HEK293T (cell line): ENCODE measurements at regions not wholly inside any gene's neighbourhood (a gene's known extent, or its start where the extent isn't known, plus 50 kb on each side); places are given as distances from the start of the nearest gene placed in this dataset.
"Not testable (repeated sequence)": the region's sequence is repeated elsewhere in the genome, so short reads cannot be mapped to it uniquely, and the experiment has no call there.

ENCODE experiments used
- CTCF ChIA-PET: fragments of 350-600 bp; formaldehyde crosslinking; extraction: SDS; loops from one replicate; lab custom pipeline; 2021; ENCODE audit warnings: antibody characterized with exemption, inconsistent platforms; lab: Yijun Ruan, JAX
- POLR2A ChIA-PET: fragments of 350-600 bp; formaldehyde crosslinking; extraction: SDS; loops from one replicate; lab custom pipeline; 2020; ENCODE audit warnings: antibody characterized with exemption, inconsistent platforms; lab: Yijun Ruan, JAX
- DNase-seq: peaks from one replicate; pipeline ENCODE4 v3.0.0; 2012; ENCODE audit warnings: mixed read lengths; ENCODE audit errors: extremely low spot score
- ARNT ChIP-seq: fragments of 450-650 bp; IDR thresholded peaks from 2 replicates; pipeline ENCODE4 v1.6.1; 2017; ENCODE audit warnings: mild to moderate bottlenecking
- BHLHE40 ChIP-seq: fragments of 450-650 bp; IDR thresholded peaks from 2 replicates; pipeline ENCODE4 v1.6.1; 2016; ENCODE audit warnings: mild to moderate bottlenecking, moderate library complexity, borderline replicate concordance
- CTBP1 ChIP-seq: fragments of 450-650 bp; IDR thresholded peaks from 2 replicates; pipeline ENCODE4 v1.6.1; 2016; ENCODE audit warnings: borderline replicate concordance
- ELF4 ChIP-seq: fragments of 450-650 bp; IDR thresholded peaks from 2 replicates; pipeline ENCODE4 v1.6.1; 2017; ENCODE audit warnings: antibody characterized with exemption
- FOXA1 ChIP-seq: fragments of 450-650 bp; IDR thresholded peaks from 2 replicates; pipeline ENCODE4 v1.6.1; 2016; ENCODE audit warnings: mild to moderate bottlenecking
- FOXK2 ChIP-seq: fragments of 450-650 bp; IDR thresholded peaks from 2 replicates; pipeline ENCODE4 v1.6.1; 2016; ENCODE audit warnings: mild to moderate bottlenecking
- FOXM1 ChIP-seq: fragments of 450-650 bp; IDR thresholded peaks from 2 replicates; pipeline ENCODE4 v1.6.1; 2017; ENCODE audit warnings: mild to moderate bottlenecking, borderline replicate concordance
- HDGF ChIP-seq: fragments of 450-650 bp; IDR thresholded peaks from 2 replicates; pipeline ENCODE4 v1.6.1; 2017; ENCODE audit warnings: antibody characterized with exemption, borderline replicate concordance
- L3MBTL2 ChIP-seq: fragments of 450-650 bp; conservative IDR thresholded peaks from 2 replicates; pipeline ENCODE4 v1.6.1; 2016; ENCODE audit warnings: mild to moderate bottlenecking
- LEF1 ChIP-seq: fragments of 450-650 bp; IDR thresholded peaks from 2 replicates; pipeline ENCODE4 v1.6.1; 2017; ENCODE audit warnings: mild to moderate bottlenecking, borderline replicate concordance
- NFRKB ChIP-seq: fragments of 450-650 bp; IDR thresholded peaks from 2 replicates; pipeline ENCODE4 v1.6.1; 2016; ENCODE audit warnings: mild to moderate bottlenecking, moderate library complexity
- PKNOX1 ChIP-seq: fragments of 450-650 bp; IDR thresholded peaks from 2 replicates; pipeline ENCODE4 v1.6.1; 2016
- SP1 ChIP-seq: fragments of 450-650 bp; IDR thresholded peaks from 2 replicates; pipeline ENCODE4 v1.6.1; 2017
- SUZ12 ChIP-seq: fragments of 450-650 bp; IDR thresholded peaks from 2 replicates; pipeline ENCODE4 v1.6.1; 2016; ENCODE audit warnings: mild to moderate bottlenecking
- TARDBP ChIP-seq: fragments of 450-650 bp; IDR thresholded peaks from 2 replicates; pipeline ENCODE4 v1.6.1; 2016
- ZNF384 ChIP-seq: fragments of 450-650 bp; IDR thresholded peaks from 2 replicates; pipeline ENCODE4 v1.6.1; 2016

- ChIA-PET CTCF (interaction anchor here (1.7 to 1.8 kb wide), 2 partner anchors 189 to 193 kb away, joined by 6 to 11 read pairs; no protein-coding TSS in a partner anchor), POLR2A (no interaction called here)
- no peak for DNase-seq
- TF ChIP-seq BHLHE40 = no peak
- TF ChIP-seq SUZ12 = no peak
- TF ChIP-seq FOXM1 = no peak
Observed at GRCh38 chr5:36502608-36503007, 103.8 kb upstream of the SLC1A3 start.

GRCh38 chr5:36505021-36505420 lies 101.4 kb upstream of the SLC1A3 start:
- CTCF ChIA-PET = interaction anchor here (0.6 to 4.2 kb wide), 7 partner anchors 13 to 199 kb away, joined by 3 to 27 read pairs (median 4); no protein-coding TSS in a partner anchor
- DNase-seq = no peak
- TF ChIP-seq BHLHE40 = no peak
- TF ChIP-seq CTBP1 = no peak
- TF ChIP-seq FOXM1 = no peak
- POLR2A ChIA-PET = no interaction called here

GRCh38 chr5:36507332-36507952 lies 99.0 kb upstream of the SLC1A3 start:
- peak; percentile 80 for DNase-seq
- TF ChIP-seq SUZ12 (no peak), BHLHE40 (no peak), LEF1 (no peak), ARNT (no peak), L3MBTL2 (no peak), FOXM1 (no peak), ZNF384 (no peak), PKNOX1 (no peak), FOXK2 (no peak), NFRKB (no peak), FOXA1 (no peak), HDGF (no peak)
- ChIA-PET POLR2A (interaction anchor here (0.6 to 0.9 kb wide), 2 partner anchors 266 to 414 kb away, joined by 3 read pairs; partner anchors contain the start of gene NADK2), CTCF (interaction anchor here (1.1 to 4.2 kb wide), 2 partner anchors 83 to 92 kb away, joined by 3 to 27 read pairs; no protein-coding TSS in a partner anchor)

GRCh38 chr5:36508331-36508730 lies 98.1 kb upstream of the SLC1A3 start:
- CTCF ChIA-PET = interaction anchor here (1.1 to 1.5 kb wide), 3 partner anchors 82 to 331 kb away, joined by 3 to 12 read pairs (median 3); no protein-coding TSS in a partner anchor
- POLR2A ChIA-PET, DNase-seq: not testable (repeated sequence)

GRCh38 chr5:36513647-36514046 lies 92.8 kb upstream of the SLC1A3 start:
- DNase-seq, CTCF ChIA-PET, POLR2A ChIA-PET: not testable (repeated sequence)

- ChIA-PET POLR2A (no interaction called here), CTCF (interaction anchor here (0.7 kb wide), 1 partner anchor 348 kb away, joined by 4 read pairs; no protein-coding TSS in a partner anchor)
- no peak for DNase-seq
- no peak for TF ChIP-seq BHLHE40
- no peak for TF ChIP-seq FOXM1
- TF ChIP-seq FOXA1 = no peak
- TF ChIP-seq SUZ12 = no peak
- TF ChIP-seq FOXK2 = no peak
- no peak for TF ChIP-seq NFRKB
- TF ChIP-seq ELF4 = no peak
- TF ChIP-seq HDGF = no peak
- no peak for TF ChIP-seq ARNT
- TF ChIP-seq PKNOX1 = no peak
Observed at GRCh38 chr5:36519881-36520280, 86.5 kb upstream of the SLC1A3 start.

- ChIA-PET POLR2A (no interaction called here), CTCF (no interaction called here)
- DNase-seq = no peak
- TF ChIP-seq TARDBP (no peak), FOXA1 (no peak), NFRKB (no peak), CTBP1 (no peak), HDGF (no peak), FOXK2 (no peak), FOXM1 (no peak), L3MBTL2 (no peak), ARNT (no peak), LEF1 (no peak), ELF4 (no peak), PKNOX1 (no peak), ZNF384 (no peak), SUZ12 (no peak), BHLHE40 (no peak), SP1 (no peak)
Observed at GRCh38 chr5:36521219-36521618, 85.2 kb upstream of the SLC1A3 start.
